Hippocampal formation (tissue), 2 donors: ENCODE measurements at regions not wholly inside any gene's neighbourhood (a gene's known extent, or its start where the extent isn't known, plus 50 kb on each side); places are given as distances from the start of the nearest gene placed in this dataset.
A peak's percentile ranks its signal among the peaks of the same experiment; 100 is the strongest.

Source experiments
- DNase-seq, 2 donors: peaks; one replicate each; lab custom pipeline; 2025; lab: John Stamatoyannopoulos, UW

DNA sequence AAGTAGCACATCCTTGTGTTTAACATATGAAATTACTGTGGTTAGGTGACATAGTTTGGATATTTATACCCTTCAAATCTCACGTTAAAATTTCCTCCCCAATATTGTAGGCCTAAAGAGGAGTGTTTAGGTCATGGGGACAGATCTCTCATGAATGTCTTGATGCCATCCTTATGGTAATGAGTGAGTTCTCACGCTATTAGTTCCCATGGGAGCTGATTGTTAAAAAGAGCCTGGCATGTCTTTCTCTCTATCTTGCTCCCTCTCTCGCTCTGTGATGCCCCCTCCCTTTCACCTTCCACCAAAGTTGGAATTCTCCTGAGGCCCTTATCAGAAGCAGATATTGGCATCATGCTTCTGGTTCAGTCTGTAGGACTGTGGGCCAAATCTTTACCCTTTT is 660.1 kb downstream of the ADCYAP1 start:
- no peak for DNase-seq

DNA sequence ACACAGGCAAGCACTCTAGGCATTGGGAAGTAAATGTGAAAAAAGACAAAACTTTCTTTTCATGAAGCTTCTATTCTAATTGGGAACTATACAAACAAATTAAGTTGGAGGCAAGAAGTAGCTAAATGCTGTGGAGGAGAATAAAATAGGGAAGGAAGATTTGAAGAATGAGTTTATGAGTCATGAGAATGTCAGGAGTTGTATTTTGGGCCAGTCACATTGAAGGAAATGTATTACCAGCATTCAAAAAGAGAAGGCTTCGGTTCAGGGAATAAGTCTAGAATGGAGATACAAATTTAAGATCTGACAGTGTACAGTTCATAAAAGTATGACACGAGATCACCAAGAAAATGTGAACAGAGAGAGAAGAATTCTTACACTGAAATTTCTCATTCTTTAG is 666.5 kb downstream of the ADCYAP1 start:
- DNase-seq, result no peak

DNA sequence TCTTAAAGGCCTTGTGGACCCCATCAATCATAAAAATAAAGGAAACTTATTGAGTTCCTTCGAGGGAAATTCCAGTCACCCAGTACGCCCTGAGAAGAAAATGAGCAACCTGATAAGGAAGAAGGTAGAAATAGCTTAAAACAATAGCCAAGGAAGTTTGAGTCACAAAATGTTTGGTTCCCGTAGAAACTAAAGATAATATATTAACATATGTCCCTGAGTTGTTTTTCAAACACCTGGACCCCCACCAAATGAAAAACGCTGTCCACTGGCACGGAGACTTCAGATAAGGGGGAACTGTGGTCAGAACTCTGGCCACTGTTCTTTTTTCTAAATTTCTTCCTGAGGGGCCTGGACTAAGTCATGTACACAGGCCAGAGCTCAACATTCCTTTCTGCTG is 669.1 kb downstream of the ADCYAP1 start:
- no peak for DNase-seq

DNA sequence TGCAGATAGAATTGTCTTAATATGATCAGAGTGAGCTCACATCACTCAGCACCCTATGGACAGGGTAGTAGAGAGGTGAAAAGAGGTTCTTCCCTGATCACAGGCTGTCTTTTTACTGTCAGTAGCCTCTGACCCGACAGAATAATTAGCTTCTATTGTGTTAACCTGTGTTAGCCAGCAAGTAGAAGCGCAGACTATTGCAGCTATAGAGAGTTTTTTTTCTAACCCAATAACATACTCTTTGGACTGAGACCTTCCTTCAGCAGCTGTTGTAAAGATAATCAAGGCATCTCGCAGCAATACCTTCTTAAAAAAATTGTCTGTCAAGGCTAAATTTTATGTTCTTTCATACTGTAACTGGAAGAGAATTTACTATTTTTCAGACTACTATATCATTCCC is 670.4 kb downstream of the ADCYAP1 start:
- no peak for DNase-seq

DNA sequence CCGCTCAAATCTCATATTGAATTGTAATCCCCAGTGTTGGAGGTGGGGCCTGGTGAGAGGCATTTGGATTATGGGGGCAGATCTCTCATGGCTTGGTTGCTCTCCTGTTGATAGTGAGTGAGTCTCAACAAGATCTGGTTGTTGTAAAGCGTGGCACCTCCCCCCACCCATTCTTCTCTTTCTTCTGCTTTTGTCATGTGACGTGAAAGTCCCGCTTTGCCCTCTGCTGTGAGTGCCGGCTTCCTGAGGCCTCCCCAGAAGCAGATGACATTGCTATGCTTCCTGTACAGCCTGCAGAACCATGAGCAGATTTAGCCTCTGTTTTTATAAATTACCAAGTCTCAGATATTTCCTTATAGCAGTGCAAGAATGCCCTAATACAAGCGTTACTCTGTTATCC is 673.8 kb downstream of the ADCYAP1 start:
- DNase-seq, result no peak

DNA sequence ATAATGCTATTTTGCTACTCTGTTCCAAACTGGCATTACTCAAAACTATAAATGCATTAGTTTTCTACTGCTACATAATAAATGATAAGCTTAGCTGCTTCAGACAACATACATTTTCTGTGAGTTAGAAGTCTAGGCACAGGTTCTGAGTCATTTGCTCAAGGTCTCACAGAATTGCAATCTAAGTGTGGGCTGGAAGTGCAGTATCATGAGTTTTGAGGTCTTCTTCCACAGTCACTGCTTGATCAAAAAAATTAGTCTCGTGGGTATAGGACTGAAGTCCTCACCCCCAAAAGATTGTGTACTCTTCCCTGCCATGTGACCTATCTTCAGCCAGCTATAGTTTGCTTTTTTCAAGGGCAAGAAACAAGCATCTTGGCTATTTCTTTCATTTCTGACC is 676.9 kb downstream of the ADCYAP1 start:
- DNase-seq, result no peak

DNA sequence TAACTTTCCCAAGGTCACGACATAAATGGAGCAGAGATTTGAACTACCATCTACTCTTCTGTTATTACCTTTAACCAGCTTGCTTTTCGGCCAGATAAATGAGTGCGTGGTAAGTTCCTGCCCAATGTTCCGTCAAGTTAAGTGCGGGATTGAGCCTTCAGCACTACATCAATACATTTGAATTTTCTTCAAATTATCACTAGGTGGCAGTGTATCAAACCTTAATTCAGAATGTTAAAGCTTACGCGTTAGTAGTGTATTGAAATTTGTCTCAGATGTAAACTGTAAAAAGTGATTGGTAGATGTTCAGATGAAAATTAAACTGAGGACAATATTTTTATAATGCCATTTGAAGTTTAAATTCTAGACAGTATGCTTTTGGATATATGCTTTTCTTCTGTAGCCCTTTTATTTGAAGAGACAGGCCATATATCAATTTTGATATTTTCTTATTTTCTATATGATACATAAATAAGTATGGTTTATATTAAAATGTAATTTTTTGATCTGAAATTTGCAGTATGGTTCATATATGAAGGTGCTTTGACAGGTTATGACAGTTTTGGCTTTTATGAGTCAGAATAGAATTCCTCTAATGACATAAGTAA is 681.3 kb downstream of the ADCYAP1 start:
- DNase-seq, result peak in 1 of 2 donors; percentile 54

DNA sequence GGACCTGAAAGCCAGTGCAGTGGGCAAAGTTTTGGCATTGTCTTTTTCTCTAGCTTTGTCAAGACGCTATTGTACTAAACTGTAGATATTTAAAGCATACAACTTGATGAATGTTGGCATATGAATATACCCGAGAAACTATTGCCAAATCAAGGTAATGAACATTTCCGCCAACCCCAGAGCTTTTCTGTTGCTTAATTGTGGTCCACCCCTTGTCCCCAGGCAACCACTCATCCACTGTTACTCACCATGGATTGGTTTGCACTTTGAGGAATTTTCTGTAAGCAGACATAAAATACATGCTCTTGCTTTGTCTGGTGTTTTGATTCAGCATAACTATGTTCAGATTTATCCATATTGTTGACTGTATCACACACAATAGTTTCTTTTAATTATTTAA is 688.4 kb downstream of the ADCYAP1 start:
- no peak for DNase-seq

DNA sequence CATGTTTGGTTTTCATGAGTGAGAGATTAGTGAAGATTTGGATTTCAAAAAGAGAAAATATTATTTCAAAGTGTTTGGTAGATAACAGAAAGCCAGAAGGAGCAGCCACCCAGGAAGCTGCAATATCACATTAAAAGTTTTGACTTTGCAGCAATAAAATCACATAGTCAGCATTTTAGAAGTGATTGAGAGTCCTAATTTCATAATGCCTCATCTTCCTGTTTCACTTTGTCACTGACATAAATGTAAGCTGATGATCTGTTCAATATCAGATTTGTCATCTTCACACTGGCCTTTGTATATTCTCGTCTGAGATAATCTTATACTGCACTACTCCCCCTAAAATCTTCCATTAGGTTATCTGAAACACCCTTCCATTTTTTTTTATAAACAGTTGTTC is 690.5 kb downstream of the ADCYAP1 start:
- DNase-seq, result no peak

DNA sequence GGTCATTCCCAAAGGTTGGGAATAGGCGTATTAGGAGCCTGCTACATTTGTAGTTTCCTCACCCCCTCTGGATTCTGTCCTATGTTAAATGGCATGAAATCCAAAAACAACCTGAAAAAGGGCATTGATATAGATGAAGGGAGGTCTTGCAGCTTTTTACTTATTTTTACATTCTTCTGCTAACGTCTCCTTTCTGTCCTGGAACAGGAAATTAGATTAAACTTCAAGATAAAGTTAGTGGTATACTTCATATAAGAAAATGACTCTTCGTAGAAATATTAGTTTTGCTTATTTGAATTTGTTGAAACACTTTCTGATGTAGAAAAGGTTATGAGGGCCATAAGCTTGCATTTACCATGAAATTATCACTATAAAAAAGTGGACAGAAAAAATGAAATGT is 694.5 kb downstream of the ADCYAP1 start:
- no peak for DNase-seq

DNA sequence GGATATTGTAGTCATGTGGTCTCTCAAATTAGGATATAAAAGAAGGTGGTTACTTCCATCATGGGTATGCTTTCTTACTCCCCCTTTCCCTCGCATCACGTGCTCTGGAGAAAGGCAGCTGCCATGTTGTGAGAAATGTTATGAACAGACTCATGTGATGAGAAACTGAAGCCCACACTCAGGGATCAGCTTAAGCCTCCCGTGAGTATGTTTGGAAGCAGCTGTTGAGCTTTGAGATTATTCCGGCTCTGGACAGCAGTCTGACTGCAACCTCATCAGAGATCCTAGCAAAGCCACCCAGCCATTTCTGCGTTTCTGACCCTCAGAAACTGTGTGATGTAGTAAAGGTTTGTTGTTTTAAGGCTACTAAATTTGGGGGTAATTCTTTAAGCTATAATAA is 700.1 kb downstream of the ADCYAP1 start:
- DNase-seq, result no peak

DNA sequence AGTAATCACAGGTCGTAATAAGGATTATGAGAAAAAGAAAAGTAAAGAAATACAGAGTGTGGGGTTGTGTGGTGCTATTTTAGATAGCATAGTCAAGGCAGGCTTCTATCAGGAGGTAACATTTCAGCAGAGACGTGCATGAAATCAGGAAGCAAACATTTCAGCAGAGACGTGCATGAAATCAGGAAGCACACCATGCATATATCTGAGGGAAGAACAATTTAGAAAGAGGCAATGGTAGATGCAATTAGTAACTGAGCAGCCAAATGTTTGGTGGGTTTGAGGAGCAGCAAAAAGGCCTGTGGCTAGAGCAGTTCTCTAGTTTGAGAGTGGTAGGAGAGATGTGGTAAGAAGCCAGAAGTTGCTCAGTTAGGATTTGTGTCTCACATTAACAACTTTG is 713.7 kb downstream of the ADCYAP1 start:
- DNase-seq, result no peak

DNA sequence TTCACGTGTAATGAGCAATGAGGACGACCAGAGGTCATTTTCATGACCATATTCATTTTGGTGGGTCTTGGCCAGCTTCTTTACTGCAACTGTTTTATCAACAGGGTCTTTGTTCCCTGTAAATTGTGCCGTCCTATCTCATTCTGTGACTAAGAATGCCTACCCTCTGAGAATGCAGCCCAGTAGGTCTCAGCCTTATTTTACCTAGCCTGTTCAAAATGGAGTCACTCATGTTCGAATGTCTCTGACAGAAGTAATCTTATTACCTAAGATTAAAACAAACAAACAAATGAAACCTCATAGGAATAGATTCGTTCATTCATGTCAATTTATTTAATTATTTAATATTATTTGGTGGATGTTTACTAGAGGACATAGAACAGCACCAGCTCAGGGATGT is 714.8 kb downstream of the ADCYAP1 start:
- DNase-seq, result no peak

DNA sequence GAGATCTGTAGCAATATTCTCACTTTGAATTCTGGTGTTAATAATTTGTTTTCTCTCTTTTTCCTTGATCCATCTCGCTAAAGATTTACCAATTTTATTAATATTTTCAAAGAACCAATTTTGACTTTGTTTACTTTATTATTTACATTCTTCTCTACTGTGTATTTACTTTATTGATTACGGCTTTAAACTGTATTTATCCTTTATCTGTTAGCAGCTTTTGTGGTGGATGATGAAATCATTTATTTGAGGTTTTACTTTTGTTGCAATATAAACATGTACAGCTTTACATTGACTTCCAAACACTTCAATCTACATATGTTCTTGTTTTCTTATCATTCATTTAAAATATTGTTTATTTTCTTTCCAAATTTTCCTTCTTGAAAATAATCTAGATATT is 719.9 kb downstream of the ADCYAP1 start:
- DNase-seq, result no peak

DNA sequence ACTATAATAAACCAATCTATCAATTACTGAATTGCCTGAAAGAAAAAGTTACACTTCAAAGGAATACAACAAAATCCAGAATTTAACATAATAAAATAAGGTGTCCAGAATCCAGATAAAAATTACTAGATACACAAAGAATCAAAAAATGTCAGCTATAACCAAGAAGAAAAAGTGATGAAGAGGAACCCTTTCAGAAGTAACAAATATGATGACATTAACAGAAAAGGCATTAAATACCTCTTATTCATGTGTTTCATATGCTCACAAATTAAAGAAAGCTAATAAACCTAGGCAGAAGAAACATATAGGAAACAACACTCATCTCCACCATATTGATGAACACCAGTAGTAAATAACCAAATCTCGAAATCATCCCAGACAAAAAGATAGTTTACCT is 722.8 kb downstream of the ADCYAP1 start:
- no peak for DNase-seq

DNA sequence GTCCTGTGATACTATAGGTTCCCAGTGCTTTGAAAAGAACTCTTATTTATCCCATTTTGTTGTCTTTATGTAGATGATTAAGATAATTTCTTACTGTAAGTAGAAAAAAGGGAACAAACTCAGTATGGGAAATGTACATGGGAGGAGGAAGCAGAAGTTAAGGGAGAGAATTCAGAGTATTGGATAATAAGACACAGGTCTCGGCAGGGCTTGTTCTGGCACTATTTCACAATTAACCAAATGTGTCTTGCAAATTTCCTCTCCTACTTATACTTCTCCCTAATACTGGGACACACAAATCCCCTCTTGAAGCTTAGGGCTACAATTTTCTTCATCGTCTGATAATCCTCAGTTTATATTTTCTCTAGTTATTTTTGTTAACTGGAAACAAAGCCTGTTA is 744.0 kb downstream of the ADCYAP1 start:
- no peak for DNase-seq

DNA sequence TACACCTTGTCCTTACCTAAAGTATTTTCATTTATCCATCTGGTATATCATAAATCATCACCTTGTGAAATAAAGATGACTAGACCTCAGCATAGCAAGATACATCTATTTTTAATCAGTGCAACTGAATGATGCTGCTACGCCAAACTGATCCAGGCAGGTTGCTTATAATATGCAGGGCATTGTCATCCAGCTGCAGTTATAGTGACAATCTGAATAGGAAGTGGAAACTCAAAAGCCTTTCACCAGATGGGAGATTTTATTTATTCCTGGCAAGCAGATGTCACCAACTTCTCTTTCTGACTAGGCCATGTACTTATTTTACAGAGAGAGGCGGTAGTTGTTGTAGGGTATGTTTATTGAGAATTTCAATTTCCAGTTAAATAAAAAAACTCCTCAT is 747.3 kb downstream of the ADCYAP1 start:
- DNase-seq, result no peak

DNA sequence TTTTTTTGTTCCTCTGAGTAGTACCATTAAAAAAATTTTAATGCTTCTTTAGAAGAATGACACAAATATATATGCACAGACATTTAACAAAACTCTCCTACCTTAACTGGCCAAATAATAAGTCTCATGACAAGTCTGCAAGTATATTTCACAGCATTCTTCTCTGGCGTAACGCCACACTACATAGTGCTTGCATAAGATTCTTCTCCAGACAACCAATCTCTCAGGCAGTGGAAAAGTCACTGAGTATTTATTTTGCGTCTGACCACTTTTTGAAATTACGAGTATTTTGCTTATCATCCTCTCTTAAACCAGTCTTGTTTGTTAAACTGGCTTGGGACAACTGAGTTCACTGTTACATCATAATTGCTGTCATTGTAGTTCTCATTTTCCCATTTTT is 749.2 kb downstream of the ADCYAP1 start:
- no peak for DNase-seq

DNA sequence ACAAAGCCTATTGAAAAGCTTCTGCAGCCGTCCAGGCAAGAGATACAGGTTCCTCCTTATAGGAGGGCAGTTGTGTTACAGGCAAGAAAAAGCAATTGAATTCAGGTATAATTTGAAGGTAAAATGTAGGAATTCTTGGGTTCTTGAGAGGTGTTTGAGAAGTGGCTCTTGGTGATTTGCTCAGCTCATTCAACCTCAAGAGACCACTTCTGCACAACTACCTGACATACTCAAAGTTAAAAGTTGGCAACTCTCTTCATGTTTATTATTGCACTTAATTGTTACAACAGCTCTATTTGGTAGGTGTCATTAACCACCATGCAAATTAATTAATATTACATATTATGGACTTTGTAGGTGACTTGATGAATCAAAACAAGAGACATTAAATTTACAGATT is 753.2 kb downstream of the ADCYAP1 start:
- DNase-seq, result no peak

DNA sequence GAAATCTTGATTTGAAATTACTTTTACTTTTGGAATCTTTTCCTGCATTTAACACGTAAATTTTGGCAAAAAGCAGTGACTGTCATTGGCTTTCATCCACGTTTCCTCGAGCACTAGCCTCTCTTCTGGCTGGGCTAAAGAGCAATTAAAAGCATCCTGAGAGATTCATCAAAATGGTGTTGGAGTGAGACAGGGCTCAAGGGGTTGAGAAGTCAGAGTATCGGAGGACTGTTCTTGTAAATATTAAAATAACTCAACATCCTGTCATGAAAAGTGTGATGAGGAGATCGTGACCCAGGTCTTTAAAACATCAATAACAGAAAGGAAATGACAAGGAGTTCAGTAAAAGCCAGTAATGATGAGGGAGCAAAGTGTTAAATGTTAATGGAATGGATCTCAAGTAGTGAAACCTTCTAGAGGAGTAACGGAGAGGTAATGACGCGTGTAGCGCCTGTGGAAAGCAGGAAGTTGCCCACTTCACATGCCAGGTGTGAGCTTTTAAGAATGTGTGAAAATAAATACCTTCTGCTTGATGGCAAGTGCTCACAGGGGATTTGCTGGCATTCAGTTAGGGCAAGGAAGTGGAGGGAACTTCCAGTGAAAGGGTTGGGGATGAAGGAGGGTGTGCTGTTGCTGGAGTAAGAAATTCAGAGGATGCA is 754.4 kb downstream of the ADCYAP1 start:
- no peak for DNase-seq

DNA sequence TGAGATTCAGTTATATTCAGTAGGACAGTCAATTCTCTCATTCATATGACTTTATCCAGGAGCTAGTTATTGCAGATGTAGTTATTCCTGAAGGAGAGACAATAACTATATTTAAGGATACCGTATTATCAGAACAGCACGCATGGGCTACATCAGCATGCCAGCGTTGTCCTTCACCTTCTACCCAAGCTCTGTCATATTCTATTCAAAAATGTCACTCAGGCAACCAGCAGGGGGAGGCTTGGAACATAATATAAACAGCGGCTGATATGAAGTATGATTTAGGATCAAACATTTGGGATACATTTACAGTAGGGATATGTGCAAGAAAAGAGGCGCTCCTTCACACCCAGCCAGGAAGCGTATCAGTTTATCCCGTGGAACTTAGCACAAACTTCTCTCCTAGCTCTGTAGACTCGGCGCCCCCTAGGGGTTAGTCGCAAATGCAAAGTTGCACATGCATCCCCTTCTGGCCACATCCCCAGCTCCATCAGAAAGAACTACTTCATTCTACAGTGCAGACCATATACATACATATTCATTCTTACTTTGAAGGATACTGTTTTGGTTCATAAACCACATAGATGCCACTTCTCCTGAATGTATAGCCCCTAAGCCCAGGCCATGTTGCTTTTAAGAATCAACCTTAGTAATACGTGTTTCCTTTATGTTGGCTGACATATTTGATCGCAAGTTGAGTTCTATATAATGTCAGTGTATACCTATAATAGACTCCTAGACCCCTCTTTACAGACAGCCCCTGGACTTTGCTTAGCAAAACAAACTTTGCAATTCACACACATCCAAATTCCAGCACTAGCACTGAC is 759.4 kb downstream of the ADCYAP1 start:
- no peak for DNase-seq

DNA sequence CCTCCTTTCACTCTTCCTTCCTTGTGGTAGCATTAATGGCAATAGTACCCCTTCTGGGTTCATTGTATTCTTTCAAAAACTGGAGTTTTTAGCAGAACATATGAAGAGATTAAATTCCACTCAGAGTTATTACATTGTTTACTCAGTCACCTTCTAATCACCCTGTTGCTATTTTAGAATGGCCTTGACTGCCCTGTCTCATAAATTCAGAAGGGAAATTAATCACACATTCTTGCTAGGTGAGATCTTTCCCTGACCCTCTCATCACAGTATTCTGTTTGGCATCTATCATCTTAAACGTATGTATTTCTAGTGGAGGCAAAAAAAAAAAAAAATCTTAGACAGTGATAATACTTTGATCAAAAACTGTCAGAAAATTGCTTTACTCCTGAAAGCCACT is 760.4 kb downstream of the ADCYAP1 start:
- no peak for DNase-seq

DNA sequence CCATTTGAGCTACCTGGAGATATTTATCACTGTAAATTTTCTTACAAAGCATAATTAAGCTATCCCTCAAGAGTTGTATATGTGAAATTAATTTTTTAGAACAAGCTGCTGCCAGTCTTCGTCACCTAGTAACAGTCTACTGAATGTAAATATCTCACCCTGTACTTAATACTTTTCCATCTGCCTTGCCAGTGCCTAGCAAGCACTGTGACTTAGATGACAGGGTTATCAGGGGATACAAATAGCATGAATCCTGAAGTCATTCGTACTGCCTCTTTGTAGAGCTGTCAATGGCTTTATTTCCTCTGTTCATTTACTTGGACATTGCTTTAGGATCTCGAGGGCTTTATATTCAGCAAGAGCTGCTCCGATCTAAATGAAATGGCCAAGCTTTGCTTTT is 763.6 kb downstream of the ADCYAP1 start:
- no peak for DNase-seq
